SK-N-SH (cell line): ENCODE measurements at regions not wholly inside any gene's neighbourhood (a gene's known extent, or its start where the extent isn't known, plus 50 kb on each side); places are given as distances from the start of the nearest gene placed in this dataset.

Experiments
- CTCF ChIA-PET: fragments of 300-600, 350-600 bp; formaldehyde crosslinking; extraction: SDS; loops from one replicate; lab custom pipeline; 2021; lab: Yijun Ruan, JAX
- POLR2A ChIA-PET: fragments of 350-600 bp; sonication (Branson Sonifier 250); formaldehyde crosslinking; extraction: SDS; loops from one replicate; lab custom pipeline; 2020; ENCODE audit warnings: antibody characterized with exemption, inconsistent platforms; lab: Yijun Ruan, JAX
- DNase-seq: peaks from one replicate; pipeline ENCODE4 v3.0.0; 2012
- H2AFZ ChIP-seq: fragments of 200-600 bp; sonication (generic); 2 replicates; pipeline ENCODE4 v1.8.1; 2016; ENCODE audit warnings: antibody characterized with exemption, mild to moderate bottlenecking, low read depth
- H3F3A ChIP-seq: fragments of 200-600 bp; sonication (generic); replicated peaks from 2 replicates; pipeline ENCODE3; 2016; ENCODE audit warnings: antibody characterized with exemption, mild to moderate bottlenecking; ENCODE audit not compliant: insufficient read depth
- H3K27ac ChIP-seq, 2 experiments: fragments of 200-500 bp in 1 of 2; fragments of 200-600 bp in 1 of 2; sonication (Bioruptor generic) in 1 of 2; sonication (generic), shearing (Covaris generic) in 1 of 2; 2 replicates each; pipeline versions ENCODE4 v1.5.1 to v1.6.1; 2014 to 2016; ENCODE audit warnings: low read depth in 2 of 2, inconsistent platforms in 1 of 2, low read length in 1 of 2, mild to moderate bottlenecking in 1 of 2, mixed read lengths in 1 of 2
- H3K27me3 ChIP-seq: fragments of 200-600 bp; sonication (generic), shearing (Covaris generic); 2 replicates; pipeline ENCODE4 v1.6.1; 2016; ENCODE audit warnings: mixed run types; ENCODE audit not compliant: insufficient read depth
- H3K36me3 ChIP-seq, 2 experiments: fragments of 200-500 bp in 1 of 2; fragments of 200-600 bp in 1 of 2; sonication (Bioruptor generic) in 1 of 2; sonication (generic) in 1 of 2; replicated peaks in 1 of 2; 2 replicates each; pipeline versions ENCODE3 to v1.5.1; 2014 to 2016; ENCODE audit warnings: low read length in 1 of 2, mild to moderate bottlenecking in 1 of 2; ENCODE audit not compliant: insufficient read depth in 2 of 2, control insufficient read depth in 1 of 2
- H3K4me1 ChIP-seq, 2 experiments: fragments of 200-500 bp in 1 of 2; fragments of 200-600 bp in 1 of 2; sonication (Bioruptor generic) in 1 of 2; sonication (generic), shearing (Covaris generic) in 1 of 2; 2 replicates each; pipeline versions ENCODE4 v1.5.1 to v1.6.1; 2014 to 2016; ENCODE audit warnings: low read depth in 1 of 2, low read length in 1 of 2, mixed run types in 1 of 2; ENCODE audit not compliant: insufficient read depth in 2 of 2, control insufficient read depth in 1 of 2
- H3K4me2 ChIP-seq: fragments of 200-600 bp; sonication (generic), shearing (Covaris generic); 2 replicates; pipeline ENCODE4 v1.6.1; 2017; ENCODE audit warnings: mixed run types
- H3K4me3 ChIP-seq, 2 experiments: fragments of 200-500 bp in 1 of 2; fragments of 200-600 bp in 1 of 2; sonication (Bioruptor generic) in 1 of 2; sonication (generic), shearing (Covaris generic) in 1 of 2; 2 replicates each; pipeline versions ENCODE4 v1.5.1 to v1.8.1; 2014 to 2016; ENCODE audit warnings: low read depth in 2 of 2, inconsistent platforms in 1 of 2, low read length in 1 of 2, mild to moderate bottlenecking in 1 of 2, mixed read lengths in 1 of 2, moderate library complexity in 1 of 2
- H3K79me2 ChIP-seq: fragments of 200-600 bp; sonication (generic); 2 replicates; pipeline ENCODE4 v1.8.1; 2017; ENCODE audit warnings: mild to moderate bottlenecking; ENCODE audit not compliant: insufficient read depth
- H3K9ac ChIP-seq: fragments of 200-600 bp; sonication (generic); 2 replicates; pipeline ENCODE4 v1.6.1; 2017; ENCODE audit warnings: mixed run types
- H3K9me2 ChIP-seq: fragments of 200-600 bp; sonication (generic); 2 replicates; pipeline ENCODE4 v1.6.1; 2017; ENCODE audit warnings: mixed run types
- H3K9me3 ChIP-seq: fragments of 200-600 bp; sonication (generic); 2 replicates; pipeline ENCODE4 v1.6.1; 2017; ENCODE audit warnings: mixed run types, mild to moderate bottlenecking, moderate library complexity
- H4K20me1 ChIP-seq: fragments of 200-600 bp; sonication (generic); 2 replicates; pipeline ENCODE4 v1.6.1; 2017; ENCODE audit warnings: mild to moderate bottlenecking, mixed run types; ENCODE audit not compliant: insufficient read depth
- CTCF ChIP-seq: fragments of 200-600 bp; sonication (generic); IDR thresholded peaks from 2 replicates; pipeline ENCODE4 v1.6.1; 2017; ENCODE audit warnings: antibody characterized with exemption, mild to moderate bottlenecking, moderate library complexity
- EZH2phosphoT487 ChIP-seq: fragments of 200-600 bp; sonication (generic); IDR thresholded peaks from 2 replicates; pipeline ENCODE4 v1.6.1; 2017; ENCODE audit warnings: low read depth, mixed run types, mild to moderate bottlenecking, antibody characterized with exemption, moderate library complexity, borderline replicate concordance
- GABPA ChIP-seq: IDR thresholded peaks from 2 replicates; pipeline ENCODE4 v1.4.0; 2012; ENCODE audit warnings: low read depth, mild to moderate bottlenecking
- GATA2 ChIP-seq: sonication (generic); formaldehyde crosslinking; IDR thresholded peaks from 2 replicates; pipeline ENCODE4 v1.5.0; 2020; ENCODE audit warnings: mild to moderate bottlenecking, missing genetic modification reagents
- NFIC ChIP-seq: IDR thresholded peaks from 2 replicates; pipeline ENCODE4 v1.4.0; 2012; ENCODE audit warnings: borderline replicate concordance
- PBX3 ChIP-seq: IDR thresholded peaks from 2 replicates; pipeline ENCODE4; 2012
- RAD21 ChIP-seq: IDR thresholded peaks from 2 replicates; pipeline ENCODE4 v1.6.1; 2012; ENCODE audit warnings: mild to moderate bottlenecking, low read length
- RCOR1 ChIP-seq: fragments of 150-350 bp; IDR thresholded peaks from 2 replicates; pipeline ENCODE4 v1.6.1; 2017; ENCODE audit warnings: antibody characterized with exemption, low read length
- REST ChIP-seq: IDR thresholded peaks from 2 replicates; pipeline ENCODE4 v1.6.1; 2012; ENCODE audit warnings: mild to moderate bottlenecking, low read depth, low read length, moderate library complexity
- RXRA ChIP-seq: IDR thresholded peaks from 2 replicates; pipeline ENCODE4 v1.4.0; 2012; ENCODE audit warnings: low read depth, mild to moderate bottlenecking, borderline replicate concordance
- SMC3 ChIP-seq: IDR thresholded peaks from 2 replicates; pipeline ENCODE4 v1.6.1; 2012; ENCODE audit warnings: low read depth, low read length, improper control_type of control experiment
- TCF12 ChIP-seq: IDR thresholded peaks from 2 replicates; pipeline ENCODE4 v1.4.0; 2012
- USF2 ChIP-seq: fragments of 150-350 bp; IDR thresholded peaks from 2 replicates; pipeline ENCODE4 v1.6.1; 2017; ENCODE audit warnings: antibody characterized with exemption, low read length, low read depth, borderline replicate concordance
- YY1 ChIP-seq: IDR thresholded peaks from 2 replicates; pipeline ENCODE4 v1.4.0; 2012; ENCODE audit warnings: low read depth, mild to moderate bottlenecking
- WGBS: methylation state at CpG from one replicate; pipeline ENCODE4 v1.1.6; 2017; ENCODE audit warnings: low lambda C conversion rate; 5-methylcytosine and 5-hydroxymethylcytosine counted together

- no peak for TF ChIP-seq NFIC
- no peak for TF ChIP-seq CTCF
Measured at GRCh38 chr22:48603621-48604320, 1223.9 kb downstream of the BRD1 start (continued).

- no peak overlapping the region for H3K4me3 ChIP-seq
- H3K9ac ChIP-seq = no peak overlapping the region
- H3K27me3 ChIP-seq = no peaks in the 10 kb centered on the region; the same call in 1 of the 2 replicates
- no peak overlapping the region for H3K4me2 ChIP-seq
- no peaks in the 10 kb centered on the region for H3K9me2 ChIP-seq
- no peak overlapping the region for H2AFZ ChIP-seq
- TF ChIP-seq EZH2phosphoT487 (no peak), TCF12 (no peak), GATA2 (CRISPR knock-in tag) (no peak), USF2 (no peak), CTCF (no peak), PBX3 (no peak), GABPA (no peak), SMC3 (no peak), REST (no peak), RXRA (no peak), YY1 (no peak), RCOR1 (no peak), RAD21 (no peak)
- TF ChIP-seq, all 33 proteins: peak for 0
- POLR2A ChIA-PET = no interaction called here
- no peaks in the 10 kb centered on the region for H4K20me1 ChIP-seq
- H3F3A ChIP-seq = no peaks in the 10 kb centered on the region
- H3K4me1 ChIP-seq = no peaks in the 10 kb centered on the region
- no peak for DNase-seq
- H3K9me3 ChIP-seq = no peaks in the 10 kb centered on the region
- CTCF ChIA-PET = no interaction called here
- 37% methylated on average over 16 of the region's 26 CpGs for WGBS
- H3K79me2 ChIP-seq = no peaks in the 10 kb centered on the region
- no peaks in the 10 kb centered on the region for H3K36me3 ChIP-seq
- H3K27ac ChIP-seq = no peak overlapping the region
Measured at GRCh38 chr22:48602805-48603518, 1224.7 kb downstream of the BRD1 start.
